22Rv1 (cell line): ENCODE measurements at regions not wholly inside any gene's neighbourhood (a gene's known extent, or its start where the extent isn't known, plus 50 kb on each side); places are given as distances from the start of the nearest gene placed in this dataset.
"Not testable (repeated sequence)": the region's sequence is repeated elsewhere in the genome, so short reads cannot be mapped to it uniquely, and the experiment has no call there.

Source experiments
- H3K27ac ChIP-seq: fragments of 450-650 bp; 2 replicates; pipeline ENCODE4 v1.5.1; 2017
- ZFX ChIP-seq: fragments of 450-650 bp; IDR thresholded peaks from 2 replicates; pipeline ENCODE4 v1.6.1; 2017; ENCODE audit warnings: antibody characterized with exemption, borderline replicate concordance
- TF ChIP-seq, protein P1 (sequence below): fragments of 450-650 bp; IDR thresholded peaks from 2 replicates; pipeline ENCODE4 v1.5.1; 2017; ENCODE audit warnings: mild to moderate bottlenecking

GRCh38 chr14:53260928-53261327, 107.8 kb upstream of the DDHD1 start:
- no peak overlapping the region for H3K27ac ChIP-seq
- TF ChIP-seq ZFX = no peak
- TF ChIP-seq, protein P1, sequence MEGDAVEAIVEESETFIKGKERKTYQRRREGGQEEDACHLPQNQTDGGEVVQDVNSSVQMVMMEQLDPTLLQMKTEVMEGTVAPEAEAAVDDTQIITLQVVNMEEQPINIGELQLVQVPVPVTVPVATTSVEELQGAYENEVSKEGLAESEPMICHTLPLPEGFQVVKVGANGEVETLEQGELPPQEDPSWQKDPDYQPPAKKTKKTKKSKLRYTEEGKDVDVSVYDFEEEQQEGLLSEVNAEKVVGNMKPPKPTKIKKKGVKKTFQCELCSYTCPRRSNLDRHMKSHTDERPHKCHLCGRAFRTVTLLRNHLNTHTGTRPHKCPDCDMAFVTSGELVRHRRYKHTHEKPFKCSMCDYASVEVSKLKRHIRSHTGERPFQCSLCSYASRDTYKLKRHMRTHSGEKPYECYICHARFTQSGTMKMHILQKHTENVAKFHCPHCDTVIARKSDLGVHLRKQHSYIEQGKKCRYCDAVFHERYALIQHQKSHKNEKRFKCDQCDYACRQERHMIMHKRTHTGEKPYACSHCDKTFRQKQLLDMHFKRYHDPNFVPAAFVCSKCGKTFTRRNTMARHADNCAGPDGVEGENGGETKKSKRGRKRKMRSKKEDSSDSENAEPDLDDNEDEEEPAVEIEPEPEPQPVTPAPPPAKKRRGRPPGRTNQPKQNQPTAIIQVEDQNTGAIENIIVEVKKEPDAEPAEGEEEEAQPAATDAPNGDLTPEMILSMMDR = no peak

DNA sequence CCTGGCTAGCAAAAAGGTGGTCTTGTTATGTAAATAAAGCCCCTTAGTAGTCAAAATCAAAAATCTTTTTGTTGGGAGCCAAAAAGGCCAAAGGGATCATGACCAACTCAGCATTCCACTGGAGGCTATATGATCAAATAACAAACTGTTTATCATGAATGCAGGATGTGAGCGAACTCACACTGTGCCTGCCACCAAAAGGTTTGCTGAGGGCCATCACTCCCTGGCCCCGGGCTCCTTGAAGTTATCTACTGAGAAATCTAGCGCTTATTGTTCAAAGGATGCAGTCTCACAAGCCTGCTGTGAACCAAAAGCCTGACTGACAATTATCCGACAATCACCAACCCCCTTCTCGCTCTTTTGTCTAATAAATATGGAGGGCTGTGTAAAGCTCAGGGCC, 107.2 kb upstream of the DDHD1 start:
- TF ChIP-seq, protein P1 = no peak
- no peak for TF ChIP-seq ZFX
- no peak overlapping the region for H3K27ac ChIP-seq

- no peak for TF ChIP-seq ZFX
- no peak overlapping the region for H3K27ac ChIP-seq
Observed at GRCh38 chr14:53252141-53252540, 99.0 kb upstream of the DDHD1 start.

GRCh38 chr14:53249059-53249458, 95.9 kb upstream of the DDHD1 start:
- TF ChIP-seq ZFX = no peak
- TF ChIP-seq, protein P1 = no peak

GRCh38 chr14:53247596-53248370, 94.7 kb upstream of the DDHD1 start:
- no peak for TF ChIP-seq ZFX
- TF ChIP-seq, protein P1 = no peak
- no peak overlapping the region for H3K27ac ChIP-seq

More at GRCh38 chr14:53249059-53249458, 95.9 kb upstream of the DDHD1 start:
- no peak overlapping the region for H3K27ac ChIP-seq

GRCh38 chr14:53242898-53243297, 89.8 kb upstream of the DDHD1 start:
- H3K27ac ChIP-seq = not testable (repeated sequence)

DNA sequence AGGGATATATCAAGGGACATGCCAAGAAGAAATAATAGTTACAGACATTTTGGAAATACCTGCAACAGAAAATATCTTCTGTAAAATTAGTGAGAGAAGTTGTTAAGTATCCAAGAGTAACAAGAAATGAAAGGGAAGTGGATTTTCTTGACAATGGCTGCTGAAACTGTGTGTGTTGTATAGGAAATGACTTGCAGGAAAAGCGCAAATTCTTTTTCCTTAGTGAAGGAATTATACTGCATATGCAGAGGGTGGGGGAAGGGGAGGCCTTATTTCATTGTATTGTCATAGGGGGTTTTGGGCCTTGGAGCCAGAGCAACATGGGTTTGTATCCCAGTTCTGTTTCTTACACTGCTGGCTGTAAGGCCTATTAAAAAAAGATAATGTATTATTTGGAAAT, 84.4 kb upstream of the DDHD1 start:
- TF ChIP-seq, protein P1 = no peak
- TF ChIP-seq ZFX = no peak
- no peak overlapping the region for H3K27ac ChIP-seq

- TF ChIP-seq ZFX = no peak
- TF ChIP-seq, protein P1 = no peak
Observed at GRCh38 chr14:53236708-53237107, 83.6 kb upstream of the DDHD1 start.

More at GRCh38 chr14:53236708-53237107, 83.6 kb upstream of the DDHD1 start:
- no peak overlapping the region for H3K27ac ChIP-seq
